GM23248 (cell line): ENCODE measurements at regions not wholly inside any gene's neighbourhood (a gene's known extent, or its start where the extent isn't known, plus 50 kb on each side); places are given as distances from the start of the nearest gene placed in this dataset.
A peak's percentile ranks its signal among the peaks of the same experiment; 100 is the strongest.

Source experiments
- DNase-seq: peaks from one replicate; pipeline ENCODE4 v3.0.0-alpha.2; 2015
- H2AFZ ChIP-seq: fragments of 200-600 bp; sonication (generic); 2 replicates; pipeline ENCODE4 v1.6.1; 2016; ENCODE audit warnings: antibody characterized with exemption
- H3F3A ChIP-seq: fragments of 200-600 bp; sonication (generic); 2 replicates; pipeline ENCODE4 v1.6.1; 2016; ENCODE audit warnings: mild to moderate bottlenecking, antibody characterized with exemption, mixed run types; ENCODE audit not compliant: insufficient read depth
- H3K27ac ChIP-seq: fragments of 200-600 bp; sonication (generic); 2 replicates; pipeline ENCODE4 v1.5.1; 2016; ENCODE audit warnings: mild to moderate bottlenecking
- H3K27me3 ChIP-seq: fragments of 200-600 bp; sonication (generic); replicated peaks from 2 replicates; pipeline ENCODE4 v1.6.1; 2016; ENCODE audit warnings: mild to moderate bottlenecking; ENCODE audit not compliant: insufficient read depth
- H3K36me3 ChIP-seq: fragments of 200-600 bp; sonication (generic); 2 replicates; pipeline ENCODE4 v1.6.1; 2016; ENCODE audit warnings: low read depth, mild to moderate bottlenecking
- H3K4me1 ChIP-seq: fragments of 200-600 bp; sonication (generic); 2 replicates; pipeline ENCODE4 v1.6.1; 2016; ENCODE audit warnings: mild to moderate bottlenecking; ENCODE audit not compliant: insufficient read depth
- H3K4me2 ChIP-seq: fragments of 200-600 bp; sonication (generic); one replicate; pipeline ENCODE4 v1.6.1; 2016; ENCODE audit warnings: mild to moderate bottlenecking; ENCODE audit not compliant: unreplicated experiment
- H3K4me3 ChIP-seq: fragments of 200-600 bp; sonication (generic); 2 replicates; pipeline ENCODE4 v1.5.1; 2016; ENCODE audit warnings: mild to moderate bottlenecking
- H3K79me2 ChIP-seq: fragments of 200-600 bp; sonication (generic); 2 replicates; pipeline ENCODE4 v1.6.1; 2016; ENCODE audit warnings: mild to moderate bottlenecking; ENCODE audit not compliant: insufficient read depth
- H3K9ac ChIP-seq: fragments of 200-600 bp; sonication (generic); 2 replicates; pipeline ENCODE4 v1.6.1; 2016; ENCODE audit warnings: mild to moderate bottlenecking
- H3K9me2 ChIP-seq: fragments of 200-600 bp; sonication (generic); 2 replicates; pipeline ENCODE4 v1.6.1; 2016; ENCODE audit warnings: mixed run types, mild to moderate bottlenecking, moderate library complexity; ENCODE audit not compliant: insufficient read depth
- H3K9me3 ChIP-seq: fragments of 200-600 bp; sonication (generic); one replicate; pipeline ENCODE4 v1.6.1; 2017; ENCODE audit warnings: low read depth
- H4K20me1 ChIP-seq: fragments of 200-600 bp; sonication (generic); 2 replicates; pipeline ENCODE4 v1.6.0; 2016; ENCODE audit not compliant: insufficient read depth
- EZH2 ChIP-seq: fragments of 200-600 bp; sonication (generic); IDR thresholded peaks from 2 replicates; pipeline ENCODE4 v1.6.1; 2018; ENCODE audit warnings: antibody characterized with exemption, mild to moderate bottlenecking; ENCODE audit not compliant: insufficient read depth, poor library complexity, severe bottlenecking
- EZH2phosphoT487 ChIP-seq: fragments of 200-600 bp; sonication (generic); IDR thresholded peaks from 2 replicates; pipeline ENCODE4 v1.6.1; 2018; ENCODE audit warnings: antibody characterized with exemption, moderate library complexity, mild to moderate bottlenecking, low read depth; ENCODE audit not compliant: insufficient read depth
- WGBS, 2 experiments: methylation state at CpG; one replicate each; pipeline ENCODE4 v1.1.6; 2015 to 2017; ENCODE audit warnings: low lambda C conversion rate in 2 of 2, low coverage in 1 of 2; ENCODE audit errors: missing lambda C conversion rate in 2 of 2; 5-methylcytosine and 5-hydroxymethylcytosine counted together
- in situ Hi-C: fragments of 300-500 bp; cut with MboI; formaldehyde crosslinking; loops from 2 replicates; pipeline ENCODE4 v1.15.0; 2020

DNA sequence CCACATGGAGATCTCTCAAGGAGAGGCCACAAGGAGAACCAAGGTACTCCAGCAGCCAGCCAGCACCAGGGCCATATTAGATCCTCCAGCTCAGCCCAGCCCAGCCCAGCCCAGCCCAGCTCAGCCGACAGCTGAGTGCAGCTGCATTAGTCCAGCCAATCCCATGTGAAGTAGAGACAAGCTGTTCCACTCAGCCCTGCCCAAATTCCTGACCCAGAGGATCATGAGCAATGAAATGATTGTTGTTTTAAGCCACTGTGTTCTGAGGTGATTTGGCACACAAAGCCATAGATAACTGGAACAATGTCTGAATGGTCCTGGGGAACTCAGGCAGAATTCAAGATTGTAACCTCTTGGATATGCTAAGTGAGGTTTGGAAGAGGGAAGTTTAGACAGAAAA, 59.5 kb upstream of the BMP2 start:
- no peaks in the 10 kb centered on the region for H3K79me2 ChIP-seq
- H3K9me3 ChIP-seq = no peaks in the 10 kb centered on the region
- 0% methylated on average over 1 of the region's 1 CpG for WGBS, 2 experiments
- H3K27ac ChIP-seq = no peak overlapping the region
- no peaks in the 10 kb centered on the region for H3K9me2 ChIP-seq
- H3K36me3 ChIP-seq = no peaks in the 10 kb centered on the region
- no peak overlapping the region for H3K9ac ChIP-seq
- H2AFZ ChIP-seq = no peak overlapping the region
- H3K4me2 ChIP-seq = no peak overlapping the region
- in situ Hi-C loops = no loop called here
- H3K4me3 ChIP-seq = no peak overlapping the region
- peak; percentile 60 for DNase-seq
- H3K4me1 ChIP-seq = peaks cover 17% of the 10 kb centered on the region
- H3K27me3 ChIP-seq = no peaks in the 10 kb centered on the region
- H3F3A ChIP-seq = 0 out of 2 replicates have a peak, but pooled peaks cover 4% of the 10 kb centered on the region
- TF ChIP-seq EZH2 (no peak), EZH2phosphoT487 (no peak)
- no peaks in the 10 kb centered on the region for H4K20me1 ChIP-seq

- Histone ChIP-seq H3K79me2 (no peaks in the 10 kb centered on the region), H3F3A (0 out of 2 replicates have a peak, but pooled peaks cover 4% of the 10 kb centered on the region), H3K27ac (no peak overlapping the region), H3K4me3 (no peak overlapping the region), H3K4me1 (peaks cover 17% of the 10 kb centered on the region), H2AFZ (no peak overlapping the region), H3K27me3 (no peaks in the 10 kb centered on the region), H3K9me2 (no peaks in the 10 kb centered on the region), H3K36me3 (no peaks in the 10 kb centered on the region), H3K9me3 (no peaks in the 10 kb centered on the region), H3K9ac (no peak overlapping the region), H3K4me2 (no peak overlapping the region), H4K20me1 (no peaks in the 10 kb centered on the region)
- peak; percentile 13 for DNase-seq
- no peak for TF ChIP-seq EZH2phosphoT487
- in situ Hi-C loops = no loop called here
- 61 to 75% methylated on average over 7 of the region's 7 CpGs for WGBS, 2 experiments
Measured at GRCh38 chr20:6707321-6707831, 60.1 kb upstream of the BMP2 start.

- in situ Hi-C loops = no loop called here
- DNase-seq = no peak
- 59 to 62% methylated on average over 7 of the region's 7 CpGs for WGBS, 2 experiments
Measured at GRCh38 chr20:6705926-6706548, 61.4 kb upstream of the BMP2 start.

DNA sequence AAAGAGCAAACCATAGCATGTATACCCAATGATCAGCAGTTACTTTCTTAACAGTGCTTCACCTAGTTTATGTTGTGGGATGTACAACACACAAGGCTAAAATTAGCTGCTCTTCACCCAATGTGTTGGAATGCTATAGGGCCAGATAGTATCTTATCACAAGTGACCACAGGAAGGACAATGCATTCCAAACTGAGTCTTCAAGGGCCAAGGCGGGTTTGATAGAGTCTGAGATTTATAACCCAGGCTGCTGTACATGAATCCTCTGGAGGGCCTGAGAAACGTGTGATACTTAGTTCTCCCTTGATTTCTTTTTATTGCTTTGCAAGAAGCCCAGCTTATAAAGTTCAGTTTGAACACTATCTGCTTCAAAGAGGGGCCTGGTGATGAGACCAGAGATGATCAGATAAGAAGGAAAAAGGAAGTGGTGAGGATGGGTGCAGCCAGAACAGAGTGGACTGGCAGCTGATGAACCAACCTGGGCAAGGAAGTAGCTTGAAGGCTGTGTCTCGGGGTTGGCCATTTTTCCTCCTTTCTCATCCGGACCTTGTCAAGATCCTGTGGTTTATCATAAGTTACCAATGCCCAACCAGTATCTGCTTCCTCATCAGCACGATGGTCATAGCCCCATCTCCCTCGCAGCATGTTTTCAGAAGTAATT, 62.2 kb upstream of the BMP2 start:
- H3K4me3 ChIP-seq = no peak overlapping the region
- WGBS, 2 experiments = 69 to 70% methylated on average over 6 of the region's 6 CpGs
- peak overlapping the region; percentile 41 for H3K27ac ChIP-seq
- H3K9me3 ChIP-seq = no peaks in the 10 kb centered on the region
- peaks cover 17% of the 10 kb centered on the region for H3K4me1 ChIP-seq
- H3K9me2 ChIP-seq = no peaks in the 10 kb centered on the region
- H4K20me1 ChIP-seq = no peaks in the 10 kb centered on the region
- H3F3A ChIP-seq = 0 out of 2 replicates have a peak, but pooled peaks cover 4% of the 10 kb centered on the region
- H3K27me3 ChIP-seq = no peaks in the 10 kb centered on the region
- in situ Hi-C loops = no loop called here
- no peaks in the 10 kb centered on the region for H3K79me2 ChIP-seq
- no peak for DNase-seq
- no peak overlapping the region; the same call in 1 of the 2 replicates for H3K9ac ChIP-seq
- H3K4me2 ChIP-seq = no peak overlapping the region
- no peaks in the 10 kb centered on the region for H3K36me3 ChIP-seq
- TF ChIP-seq EZH2 = no peak
- TF ChIP-seq EZH2phosphoT487 = no peak
- peak overlapping the region; percentile 53; the same call in 1 of the 2 replicates for H2AFZ ChIP-seq

More at GRCh38 chr20:6705926-6706548, 61.4 kb upstream of the BMP2 start:
- peaks cover 17% of the 10 kb centered on the region for H3K4me1 ChIP-seq
- H3K9me2 ChIP-seq = no peaks in the 10 kb centered on the region
- no peak overlapping the region for H3K4me3 ChIP-seq
- H3F3A ChIP-seq = 0 out of 2 replicates have a peak, but pooled peaks cover 4% of the 10 kb centered on the region
- H3K79me2 ChIP-seq = no peaks in the 10 kb centered on the region
- no peak overlapping the region for H3K4me2 ChIP-seq
- H4K20me1 ChIP-seq = no peaks in the 10 kb centered on the region
- no peak overlapping the region for H2AFZ ChIP-seq
- H3K27ac ChIP-seq = no peak overlapping the region
- H3K36me3 ChIP-seq = no peaks in the 10 kb centered on the region
- no peaks in the 10 kb centered on the region for H3K27me3 ChIP-seq
- no peak overlapping the region for H3K9ac ChIP-seq
- H3K9me3 ChIP-seq = no peaks in the 10 kb centered on the region
- no peak for TF ChIP-seq EZH2
- TF ChIP-seq EZH2phosphoT487 = no peak
